HepG2 (cell line): ENCODE measurements at regions not wholly inside any gene's neighbourhood (a gene's known extent, or its start where the extent isn't known, plus 50 kb on each side); places are given as distances from the start of the nearest gene placed in this dataset.
A peak's percentile ranks its signal among the peaks of the same experiment; 100 is the strongest.

ENCODE experiments used
- FOXP4 ChIP-seq: sonication (generic); formaldehyde crosslinking; IDR thresholded peaks from 2 replicates; pipeline ENCODE4 v1.4.0; 2020; ENCODE audit warnings: missing genetic modification reagents
- HNRNPK ChIP-seq: fragments of 200-400 bp; formaldehyde crosslinking; IDR thresholded peaks from 2 replicates; pipeline ENCODE4 v1.6.1; 2018; ENCODE audit warnings: low read length, low read depth, moderate library complexity, mild to moderate bottlenecking; ENCODE audit not compliant: poor library complexity, severe bottlenecking
- IKZF5 ChIP-seq: IDR thresholded peaks from 2 replicates; pipeline ENCODE4 v1.6.1; 2018; ENCODE audit warnings: missing genetic modification reagents, mild to moderate bottlenecking, missing compliant biosample characterization
- JUND ChIP-seq: sonication (generic); formaldehyde crosslinking; IDR thresholded peaks from 2 replicates; pipeline ENCODE4 v1.8.0; 2022; ENCODE audit warnings: mild to moderate bottlenecking, missing genetic modification reagents
- LBX2 ChIP-seq: sonication (generic); formaldehyde crosslinking; IDR thresholded peaks from 2 replicates; pipeline ENCODE4 v1.5.0; 2020; ENCODE audit warnings: missing genetic modification reagents, mild to moderate bottlenecking, borderline replicate concordance
- NR2F2 ChIP-seq: IDR thresholded peaks from 2 replicates; pipeline ENCODE4 v1.6.1; 2012; ENCODE audit warnings: low read depth, inconsistent platforms, borderline replicate concordance
- RAD51 ChIP-seq: fragments of 450-650 bp; IDR thresholded peaks from 2 replicates; pipeline ENCODE4 v1.6.1; 2016; ENCODE audit warnings: borderline replicate concordance
- SP1 ChIP-seq, 2 experiments: fragments of 450-650 bp in 1 of 2; sonication (generic) in 1 of 2; formaldehyde crosslinking in 1 of 2; IDR thresholded peaks; 2 replicates each; pipeline versions ENCODE4 v1.4.0 to v1.6.1; 2016 to 2020; ENCODE audit warnings: missing genetic modification reagents in 1 of 2
- SP140L ChIP-seq: sonication (generic); formaldehyde crosslinking; IDR thresholded peaks from 2 replicates; pipeline ENCODE4 v1.4.0; 2020; ENCODE audit warnings: missing genetic modification reagents, borderline replicate concordance
- SSRP1 ChIP-seq: IDR thresholded peaks from 2 replicates; pipeline ENCODE4 v1.6.1; 2016; ENCODE audit warnings: control low read depth
- SUZ12 ChIP-seq: fragments of 150-350 bp; IDR thresholded peaks from 2 replicates; pipeline ENCODE4 v1.6.1; 2014; ENCODE audit warnings: low read depth, low read length
- TAF1 ChIP-seq: sonication (generic); formaldehyde crosslinking; IDR thresholded peaks from 2 replicates; pipeline ENCODE4 v1.4.0; 2020; ENCODE audit warnings: missing genetic modification reagents
- THAP9 ChIP-seq: sonication (generic); formaldehyde crosslinking; IDR thresholded peaks from 2 replicates; pipeline ENCODE4; 2020; ENCODE audit warnings: missing genetic modification reagents, mild to moderate bottlenecking, borderline replicate concordance
- ZFP37 ChIP-seq: sonication (generic); formaldehyde crosslinking; IDR thresholded peaks from 2 replicates; pipeline ENCODE4 v1.4.0; 2020; ENCODE audit warnings: missing genetic modification reagents, borderline replicate concordance
- ZNF263 ChIP-seq: sonication (generic); formaldehyde crosslinking; IDR thresholded peaks from 2 replicates; pipeline ENCODE4 v1.4.0; 2020; ENCODE audit warnings: missing genetic modification reagents
- ZNF280D ChIP-seq: sonication (generic); formaldehyde crosslinking; IDR thresholded peaks from 2 replicates; pipeline ENCODE4 v1.5.1; 2020; ENCODE audit warnings: mild to moderate bottlenecking, missing genetic modification reagents
- ZNF33B ChIP-seq: sonication (generic); formaldehyde crosslinking; IDR thresholded peaks from 2 replicates; pipeline ENCODE4 v1.5.1; 2020; ENCODE audit warnings: mild to moderate bottlenecking, missing genetic modification reagents
- ZNF570 ChIP-seq: sonication (generic); formaldehyde crosslinking; IDR thresholded peaks from 2 replicates; pipeline ENCODE4 v1.4.0; 2020; ENCODE audit warnings: mild to moderate bottlenecking, missing genetic modification reagents, borderline replicate concordance
- ZNF720 ChIP-seq: sonication (generic); formaldehyde crosslinking; IDR thresholded peaks from 2 replicates; pipeline ENCODE4 v1.4.0; 2020; ENCODE audit warnings: missing genetic modification reagents

DNA sequence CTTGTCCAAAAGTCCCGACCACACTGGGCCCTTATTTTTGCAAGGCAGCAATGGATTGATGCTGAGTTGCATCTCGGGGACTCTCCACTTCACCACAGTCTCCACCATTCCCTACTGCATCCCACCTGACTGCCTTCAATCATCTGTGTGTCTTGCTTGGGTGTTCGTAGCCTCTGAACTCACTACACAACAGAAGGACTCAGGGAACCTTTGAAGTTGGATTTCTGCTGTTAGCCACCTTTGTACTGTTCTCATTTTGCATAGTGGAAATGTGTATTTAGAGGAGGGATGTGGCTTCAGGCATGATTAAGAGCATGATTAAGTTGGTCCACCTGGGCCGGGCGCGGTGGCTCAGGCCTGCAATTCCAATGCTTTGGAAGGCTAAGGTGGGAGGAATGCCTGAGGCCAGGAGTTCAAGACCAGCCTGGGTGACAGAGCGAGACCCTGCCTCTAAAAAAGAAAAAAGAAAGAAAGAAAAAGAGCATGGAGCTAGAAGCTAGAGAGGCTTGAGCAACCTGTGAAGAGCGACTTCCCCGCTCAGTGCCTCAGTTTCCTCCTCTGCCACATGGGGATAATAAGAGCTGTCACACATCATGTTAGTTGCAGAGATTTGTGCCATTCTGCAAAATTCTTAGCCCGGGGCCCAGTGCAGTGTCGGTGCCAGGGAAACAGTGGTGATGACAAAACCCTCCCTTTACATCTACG is 121.3 kb upstream of the PTPN1 start (continued):
- no peak for TF ChIP-seq SP140L (CRISPR knock-in tag)
- TF ChIP-seq SSRP1 (CRISPR knock-in tag) = peak; percentile 98
- TF ChIP-seq ZFP37 (CRISPR knock-in tag) = 0 out of 2 replicates have a peak, but pooled peaks have one; percentile 65
- TF ChIP-seq IKZF5 (CRISPR knock-in tag) = peak; percentile 74
- TF ChIP-seq ZNF570 (CRISPR knock-in tag) = no peak
- no peak; the same call in 1 of the 2 replicates for TF ChIP-seq THAP9 (CRISPR knock-in tag)
- TF ChIP-seq SUZ12 = no peak
- no peak for TF ChIP-seq HNRNPK
- TF ChIP-seq RAD51 = no peak
- no peak for TF ChIP-seq SP1 (IDR thresholded peaks at IDR 0.05)
- no peak for TF ChIP-seq SP1 (CRISPR knock-in tag; IDR thresholded peaks at IDR 0.05)
- TF ChIP-seq FOXP4 (CRISPR knock-in tag) = peak; percentile 93
- no peak; the same call in 1 of the 2 replicates for TF ChIP-seq ZNF33B (CRISPR knock-in tag)
- TF ChIP-seq ZNF720 = no peak
- peak; percentile 83 for TF ChIP-seq LBX2 (CRISPR knock-in tag)
- TF ChIP-seq ZNF263 = no peak; the same call in 1 of the 2 replicates
- peak; percentile 98 for TF ChIP-seq ZNF280D
- no peak; the same call in 1 of the 2 replicates for TF ChIP-seq TAF1 (CRISPR knock-in tag)
- TF ChIP-seq NR2F2 = peak; percentile 82
- no peak for TF ChIP-seq JUND (CRISPR knock-in tag)
